H9 (cell line): ENCODE measurements at regions not wholly inside any gene's neighbourhood (a gene's known extent, or its start where the extent isn't known, plus 50 kb on each side); places are given as distances from the start of the nearest gene placed in this dataset.

Source experiments
- DNase-seq: peaks from one replicate; pipeline ENCODE4 v3.0.0-alpha.2; 2017
- H2AFZ ChIP-seq: one replicate; pipeline ENCODE4 v1.6.1; 2013; ENCODE audit warnings: mild to moderate bottlenecking, low read length, control low read depth, moderate library complexity
- H2AK5ac ChIP-seq: 2 replicates; pipeline ENCODE4 v1.6.1; 2013; ENCODE audit warnings: low read length, control low read depth, mixed read lengths; ENCODE audit not compliant: insufficient read length
- H2BK120ac ChIP-seq: one replicate; pipeline ENCODE4 v1.6.1; 2013; ENCODE audit warnings: low read depth, mild to moderate bottlenecking, low read length, control low read depth, inconsistent platforms; ENCODE audit not compliant: poor library complexity, severe bottlenecking
- H2BK12ac ChIP-seq: 2 replicates; pipeline ENCODE4 v1.6.1; 2013; ENCODE audit warnings: low read length, control low read depth, mixed read lengths, low read depth; ENCODE audit not compliant: insufficient read length
- H2BK15ac ChIP-seq: 2 replicates; pipeline ENCODE4 v1.6.1; 2013; ENCODE audit warnings: low read depth, low read length, control low read depth
- H2BK20ac ChIP-seq: one replicate; pipeline ENCODE4 v1.6.1; 2013; ENCODE audit warnings: low read depth, mild to moderate bottlenecking, low read length, control low read depth, inconsistent platforms; ENCODE audit not compliant: poor library complexity, severe bottlenecking
- H2BK5ac ChIP-seq: 2 replicates; pipeline ENCODE4 v1.6.1; 2013; ENCODE audit warnings: low read length, control low read depth, mixed read lengths; ENCODE audit not compliant: insufficient read length
- H3K14ac ChIP-seq: 2 replicates; pipeline ENCODE4 v1.6.1; 2013; ENCODE audit warnings: low read length, control low read depth; ENCODE audit not compliant: insufficient read depth
- H3K18ac ChIP-seq: 2 replicates; pipeline ENCODE4 v1.6.1; 2013; ENCODE audit warnings: low read depth, mild to moderate bottlenecking, mixed read lengths, low read length, control low read depth; ENCODE audit not compliant: insufficient read length
- H3K23ac ChIP-seq: 2 replicates; pipeline ENCODE4 v1.6.1; 2013; ENCODE audit warnings: low read length, control low read depth, mixed read lengths, low read depth; ENCODE audit not compliant: insufficient read length
- H3K23me2 ChIP-seq: 2 replicates; pipeline ENCODE4 v1.6.1; 2013; ENCODE audit warnings: low read depth, mild to moderate bottlenecking, mixed read lengths, low read length, control low read depth; ENCODE audit not compliant: insufficient read length, poor library complexity, severe bottlenecking
- H3K27ac ChIP-seq: 2 replicates; pipeline ENCODE4 v1.5.1; 2013; ENCODE audit warnings: low read length, control low read depth, mixed read lengths, low read depth; ENCODE audit not compliant: insufficient read length
- H3K27me3 ChIP-seq: 2 replicates; pipeline ENCODE4 v1.6.1; 2013; ENCODE audit warnings: low read length, control low read depth, inconsistent platforms; ENCODE audit not compliant: insufficient read depth
- H3K4ac ChIP-seq: 2 replicates; pipeline ENCODE4 v1.6.1; 2013; ENCODE audit warnings: low read depth, mild to moderate bottlenecking, control low read depth, inconsistent platforms, low read length, moderate library complexity
- H3K4me1 ChIP-seq: 2 replicates; pipeline ENCODE4 v1.6.1; 2013; ENCODE audit warnings: low read length, control low read depth, inconsistent platforms; ENCODE audit not compliant: insufficient read depth
- H3K4me2 ChIP-seq: 2 replicates; pipeline ENCODE4 v1.6.1; 2013; ENCODE audit warnings: low read length, control low read depth, mixed read lengths; ENCODE audit not compliant: insufficient read length, insufficient read depth
- H3K56ac ChIP-seq: 2 replicates; pipeline ENCODE4 v1.6.1; 2013; ENCODE audit warnings: low read depth, mild to moderate bottlenecking, mixed read lengths, low read length, control low read depth; ENCODE audit not compliant: insufficient read length
- H3K79me1 ChIP-seq: 2 replicates; pipeline ENCODE4 v1.6.1; 2013; ENCODE audit warnings: low read depth, mild to moderate bottlenecking, moderate library complexity, low read length, control low read depth, inconsistent platforms; ENCODE audit not compliant: insufficient read depth, poor library complexity, severe bottlenecking
- H3K79me2 ChIP-seq: 2 replicates; pipeline ENCODE4 v1.6.1; 2013; ENCODE audit warnings: low read length, control low read depth, inconsistent platforms; ENCODE audit not compliant: insufficient read depth
- H3K9ac ChIP-seq: 2 replicates; pipeline ENCODE4 v1.6.1; 2013; ENCODE audit warnings: low read length, control low read depth, mixed read lengths; ENCODE audit not compliant: insufficient read length; ENCODE audit errors: extremely low read depth
- H3K9me3 ChIP-seq: one replicate; pipeline ENCODE4 v1.6.1; 2013; ENCODE audit warnings: low read depth, low read length, inconsistent platforms; ENCODE audit not compliant: control insufficient read depth
- H3T11ph ChIP-seq: one replicate; pipeline ENCODE4 v1.6.1; 2013; ENCODE audit warnings: mild to moderate bottlenecking, low read length, control low read depth, inconsistent platforms
- H4K20me1 ChIP-seq: one replicate; pipeline ENCODE4 v1.6.1; 2013; ENCODE audit not compliant: control insufficient read depth, insufficient read length, insufficient read depth
- H4K5ac ChIP-seq: 2 replicates; pipeline ENCODE4 v1.6.1; 2013; ENCODE audit warnings: low read depth, mild to moderate bottlenecking, mixed read lengths, low read length, control low read depth; ENCODE audit not compliant: insufficient read length
- H4K8ac ChIP-seq: replicated peaks from 2 replicates; pipeline ENCODE4 v1.6.1; 2013; ENCODE audit warnings: low read length, control low read depth, mixed read lengths, low read depth; ENCODE audit not compliant: insufficient read length
- H4K91ac ChIP-seq: 2 replicates; pipeline ENCODE4 v1.6.1; 2013; ENCODE audit warnings: low read depth, mild to moderate bottlenecking, moderate library complexity, mixed read lengths, low read length, control low read depth; ENCODE audit not compliant: insufficient read length
- H3K27ac Mint-ChIP-seq, 3 experiments: 2 replicates in 2 of 3; 3 replicates in 1 of 3; pipeline ENCODE4 v1.8.0; 2020 to 2021; ENCODE audit warnings: mixed read lengths in 3 of 3, mild to moderate bottlenecking in 1 of 3, moderate library complexity in 1 of 3
- H3K27me3 Mint-ChIP-seq: 2 replicates; pipeline ENCODE4 v1.8.0; 2021; ENCODE audit warnings: low read depth, mild to moderate bottlenecking, moderate library complexity, mixed read lengths
- H3K36me3 Mint-ChIP-seq, 3 experiments: 2 replicates in 2 of 3; 3 replicates in 1 of 3; pipeline ENCODE4 v1.8.0; 2020 to 2021; ENCODE audit warnings: low read depth in 3 of 3, mixed read lengths in 3 of 3; ENCODE audit not compliant: insufficient read depth in 1 of 3
- H3K4me1 Mint-ChIP-seq, 2 experiments: 2 replicates each; pipeline ENCODE4 v1.8.0; 2020; ENCODE audit warnings: mixed read lengths in 2 of 2
- H3K4me3 Mint-ChIP-seq, 2 experiments: 2 replicates in 1 of 2; 3 replicates in 1 of 2; pipeline ENCODE4 v1.8.0; 2020 to 2021; ENCODE audit warnings: mild to moderate bottlenecking in 2 of 2, mixed read lengths in 2 of 2, moderate library complexity in 1 of 2
- H3K9me3 Mint-ChIP-seq, 2 experiments: 2 replicates in 1 of 2; 3 replicates in 1 of 2; pipeline ENCODE4 v1.8.0; 2020; ENCODE audit warnings: mild to moderate bottlenecking in 2 of 2, mixed read lengths in 2 of 2, moderate library complexity in 1 of 2
- WGBS: extraction: QIAGEN DNeasy Blood & Tissue Kit; methylation state at CpG from one replicate; pipeline ENCODE4 v1.1.7; 2013; ENCODE audit warnings: missing lambda C conversion rate, low lambda C conversion rate, mixed read lengths; ENCODE audit not compliant: insufficient read length; ENCODE audit errors: extremely low coverage; 5-methylcytosine and 5-hydroxymethylcytosine counted together
- TF ChIP-seq, protein P1 (sequence below): fragments of 200-600 bp; sonication (generic); conservative IDR thresholded peaks from 3 replicates; pipeline ENCODE4 v1.8.0; 2021; ENCODE audit warnings: antibody characterized with exemption, mild to moderate bottlenecking

GRCh38 chr3:177524742-177525141, 327.5 kb upstream of the TBL1XR1 start:
- Histone ChIP-seq H4K20me1 (no peaks in the 10 kb centered on the region), H3T11ph (no peak overlapping the region), H2BK5ac (no peak overlapping the region), H2BK120ac (no peak overlapping the region), H2AFZ (no peak overlapping the region), H2AK5ac (no peak overlapping the region), H3K4me1 (peaks cover 3% of the 10 kb centered on the region; the same call in 1 of the 2 replicates), H3K4me2 (no peak overlapping the region), H3K79me1 (no peaks in the 10 kb centered on the region), H4K5ac (no peak overlapping the region), H3K27ac (no peak overlapping the region), H3K9ac (no peak overlapping the region), H3K23ac (no peak overlapping the region), H3K18ac (no peak overlapping the region), H3K23me2 (no peaks in the 10 kb centered on the region), H3K79me2 (no peaks in the 10 kb centered on the region), H2BK15ac (no peak overlapping the region), H3K4ac (no peak overlapping the region), H3K56ac (no peak overlapping the region), H3K27me3 (no peaks in the 10 kb centered on the region), H2BK20ac (no peak overlapping the region), H3K9me3 (no peaks in the 10 kb centered on the region), H2BK12ac (no peak overlapping the region), H4K8ac (no peak overlapping the region), H3K14ac (no peak overlapping the region), H4K91ac (no peak overlapping the region)
- DNase-seq = no peak
- Mint-ChIP-seq H3K36me3 (0 out of 7 replicates have a peak, but pooled peaks cover 0 to 4% (median 0%) of the 10 kb centered on the region in 3 experiments), H3K27ac (no peak overlapping the region), H3K9me3 (peaks cover 0 to 3% of the 10 kb centered on the region in 2 experiments; a peak in 1 of 5 replicates), H3K27me3 (peaks cover 3% of the 10 kb centered on the region; the same call in 1 of the 2 replicates), H3K4me1 (peaks cover 13 to 17% of the 10 kb centered on the region in 2 experiments), H3K4me3 (no peak overlapping the region)
- WGBS = no CpG with 5 or more reads among the region's 4 CpGs
- TF ChIP-seq, protein P1, sequence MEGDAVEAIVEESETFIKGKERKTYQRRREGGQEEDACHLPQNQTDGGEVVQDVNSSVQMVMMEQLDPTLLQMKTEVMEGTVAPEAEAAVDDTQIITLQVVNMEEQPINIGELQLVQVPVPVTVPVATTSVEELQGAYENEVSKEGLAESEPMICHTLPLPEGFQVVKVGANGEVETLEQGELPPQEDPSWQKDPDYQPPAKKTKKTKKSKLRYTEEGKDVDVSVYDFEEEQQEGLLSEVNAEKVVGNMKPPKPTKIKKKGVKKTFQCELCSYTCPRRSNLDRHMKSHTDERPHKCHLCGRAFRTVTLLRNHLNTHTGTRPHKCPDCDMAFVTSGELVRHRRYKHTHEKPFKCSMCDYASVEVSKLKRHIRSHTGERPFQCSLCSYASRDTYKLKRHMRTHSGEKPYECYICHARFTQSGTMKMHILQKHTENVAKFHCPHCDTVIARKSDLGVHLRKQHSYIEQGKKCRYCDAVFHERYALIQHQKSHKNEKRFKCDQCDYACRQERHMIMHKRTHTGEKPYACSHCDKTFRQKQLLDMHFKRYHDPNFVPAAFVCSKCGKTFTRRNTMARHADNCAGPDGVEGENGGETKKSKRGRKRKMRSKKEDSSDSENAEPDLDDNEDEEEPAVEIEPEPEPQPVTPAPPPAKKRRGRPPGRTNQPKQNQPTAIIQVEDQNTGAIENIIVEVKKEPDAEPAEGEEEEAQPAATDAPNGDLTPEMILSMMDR = no peak
